A549 (cell line): ENCODE measurements at regions not wholly inside any gene's neighbourhood (a gene's known extent, or its start where the extent isn't known, plus 50 kb on each side); places are given as distances from the start of the nearest gene placed in this dataset.

Experiments used
- CTCF ChIP-seq: fragments of >200 bp; sonication (Bioruptor Twin); formaldehyde crosslinking; IDR thresholded peaks from 3 replicates; pipeline ENCODE4 v1.5.1; 2016
- KDM5A ChIP-seq: fragments of 200-600 bp; sonication (generic); IDR thresholded peaks from 2 replicates; pipeline ENCODE4 v1.6.1; 2016; ENCODE audit warnings: antibody characterized with exemption, mild to moderate bottlenecking
- POLR2A ChIP-seq: IDR thresholded peaks from 2 replicates; pipeline ENCODE4 v1.6.1; 2012; ENCODE audit warnings: mild to moderate bottlenecking, low read length
- TF ChIP-seq, protein P1 (sequence below): fragments of 450-650 bp; IDR thresholded peaks from 2 replicates; pipeline ENCODE4 v1.6.1; 2014; ENCODE audit warnings: antibody characterized with exemption

DNA sequence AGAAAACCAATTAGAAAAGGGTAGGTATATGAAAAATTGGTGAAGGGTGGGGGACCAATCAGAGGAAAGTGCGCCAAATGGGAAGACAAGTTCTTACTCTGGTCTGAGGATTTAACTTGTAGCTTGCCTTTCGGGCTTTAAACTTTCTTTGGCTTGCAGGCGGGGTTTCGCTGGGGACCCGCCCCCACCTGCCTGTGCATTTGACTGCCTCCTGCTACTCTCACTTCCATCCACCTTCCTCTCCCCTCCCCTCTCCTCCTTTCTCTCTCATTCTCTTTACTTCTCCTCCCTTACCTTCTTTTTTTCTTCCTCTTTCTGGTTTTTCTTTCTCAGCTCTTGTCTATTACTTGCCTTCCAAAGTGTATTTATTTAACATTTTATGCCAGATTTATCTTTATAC lies 278.8 kb downstream of the DNAJB9 start:
- TF ChIP-seq KDM5A (no peak), CTCF (no peak), POLR2A (no peak)
- TF ChIP-seq, protein P1, sequence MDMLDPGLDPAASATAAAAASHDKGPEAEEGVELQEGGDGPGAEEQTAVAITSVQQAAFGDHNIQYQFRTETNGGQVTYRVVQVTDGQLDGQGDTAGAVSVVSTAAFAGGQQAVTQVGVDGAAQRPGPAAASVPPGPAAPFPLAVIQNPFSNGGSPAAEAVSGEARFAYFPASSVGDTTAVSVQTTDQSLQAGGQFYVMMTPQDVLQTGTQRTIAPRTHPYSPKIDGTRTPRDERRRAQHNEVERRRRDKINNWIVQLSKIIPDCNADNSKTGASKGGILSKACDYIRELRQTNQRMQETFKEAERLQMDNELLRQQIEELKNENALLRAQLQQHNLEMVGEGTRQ, result no peak
